Lung (tissue), 11 donors: ENCODE measurements at regions not wholly inside any gene's neighbourhood (a gene's known extent, or its start where the extent isn't known, plus 50 kb on each side); places are given as distances from the start of the nearest gene placed in this dataset.

ENCODE experiments used
- ATAC-seq: fragments of 200-7000 bp; cut with Tn5 transposase; one replicate; pipeline ENCODE4 v1.9.1; 2020; ENCODE audit warnings: moderate number of reproducible peaks; ENCODE audit not compliant: insufficient read depth, low FRiP score
- DNase-seq, 3 donors: peaks; one replicate each; pipeline ENCODE4 v3.0.0-alpha.2; 2013 to 2017
- H3K27ac ChIP-seq, 2 donors: one replicate each; pipeline ENCODE4 v1.5.1; 2013; ENCODE audit warnings: mild to moderate bottlenecking in 2 of 2, moderate library complexity in 2 of 2, control low read depth in 1 of 2, inconsistent platforms in 1 of 2, low read depth in 1 of 2, low read length in 1 of 2
- H3K27me3 ChIP-seq, 3 donors: one replicate each; pipeline ENCODE4 v1.5.1; 2013; ENCODE audit warnings: low read length in 2 of 3; ENCODE audit not compliant: control insufficient read depth in 3 of 3, insufficient read depth in 3 of 3
- H3K36me3 ChIP-seq, 4 donors: one replicate each; pipeline ENCODE4 v1.5.1; 2013; ENCODE audit warnings: low read length in 4 of 4, mild to moderate bottlenecking in 1 of 4, moderate library complexity in 1 of 4; ENCODE audit not compliant: control insufficient read depth in 4 of 4, insufficient read depth in 4 of 4
- H3K4me1 ChIP-seq, 5 donors: one replicate each; pipeline ENCODE4 v1.5.1; 2013; ENCODE audit warnings: low read length in 5 of 5, mild to moderate bottlenecking in 2 of 5, moderate library complexity in 1 of 5; ENCODE audit not compliant: control insufficient read depth in 5 of 5, insufficient read depth in 5 of 5
- H3K4me3 ChIP-seq: one replicate; pipeline ENCODE4 v1.5.1; 2013; ENCODE audit warnings: mild to moderate bottlenecking, control low read depth, moderate library complexity
- H3K9ac ChIP-seq, 2 donors: one replicate each; pipeline ENCODE4 v1.5.1; 2013; ENCODE audit warnings: low read length in 2 of 2, control low read depth in 1 of 2; ENCODE audit not compliant: insufficient read depth in 1 of 2
- H3K9me3 ChIP-seq, 4 donors: one replicate each; pipeline ENCODE4 v1.5.1; 2013; ENCODE audit warnings: low read length in 3 of 4, mild to moderate bottlenecking in 1 of 4, moderate library complexity in 1 of 4; ENCODE audit not compliant: control insufficient read depth in 4 of 4, insufficient read depth in 3 of 4
- WGBS, 2 donors: extraction: QIAGEN DNeasy Blood & Tissue Kit; methylation state at CpG; one replicate each; pipeline ENCODE4 v1.1.7; 2013; 5-methylcytosine and 5-hydroxymethylcytosine counted together
- TF ChIP-seq, protein P1 (sequence below): IDR thresholded peaks from 2 replicates; pipeline ENCODE4 v1.5.1; 2012; ENCODE audit warnings: mild to moderate bottlenecking; ENCODE audit errors: control extremely low read depth, extremely low read depth
- donor health status: control.
- donor health status: control.
- donor health status: Bipolar disorder and iron deficiency.
- donor health status: healthy.
- donor health status: DM: yes; HTN: yes; CAD: no.

DNA sequence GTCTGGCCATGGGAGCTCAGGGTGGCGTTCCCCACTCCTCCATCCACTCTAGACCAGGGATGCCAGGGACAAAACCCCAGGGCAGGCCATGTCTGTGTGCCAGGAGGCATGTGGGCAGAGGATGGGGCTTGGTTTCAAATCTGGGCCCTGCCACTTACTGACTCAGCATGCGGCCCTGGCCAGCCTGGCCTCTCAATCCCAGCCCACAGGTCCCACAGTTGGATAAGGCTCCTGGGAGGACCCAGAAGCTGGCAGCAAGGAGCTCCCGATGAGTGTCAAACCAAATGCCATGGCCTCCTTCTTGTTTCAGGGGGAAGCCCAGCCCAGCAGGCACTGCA lies 1290.4 kb downstream of the BRD1 start:
- Histone ChIP-seq H3K4me3 (no peak overlapping the region), H3K36me3 (no peaks in the 10 kb centered on the region), H3K27me3 (no peaks in the 10 kb centered on the region), H3K9me3 (peaks cover 0 to 3% (median 0%) of the 10 kb centered on the region in 4 donors), H3K9ac (no peak overlapping the region), H3K4me1 (peaks cover 0 to 9% (median 0%) of the 10 kb centered on the region in 5 donors), H3K27ac (no peak overlapping the region)
- DNase-seq: no peak
- TF ChIP-seq, protein P1, sequence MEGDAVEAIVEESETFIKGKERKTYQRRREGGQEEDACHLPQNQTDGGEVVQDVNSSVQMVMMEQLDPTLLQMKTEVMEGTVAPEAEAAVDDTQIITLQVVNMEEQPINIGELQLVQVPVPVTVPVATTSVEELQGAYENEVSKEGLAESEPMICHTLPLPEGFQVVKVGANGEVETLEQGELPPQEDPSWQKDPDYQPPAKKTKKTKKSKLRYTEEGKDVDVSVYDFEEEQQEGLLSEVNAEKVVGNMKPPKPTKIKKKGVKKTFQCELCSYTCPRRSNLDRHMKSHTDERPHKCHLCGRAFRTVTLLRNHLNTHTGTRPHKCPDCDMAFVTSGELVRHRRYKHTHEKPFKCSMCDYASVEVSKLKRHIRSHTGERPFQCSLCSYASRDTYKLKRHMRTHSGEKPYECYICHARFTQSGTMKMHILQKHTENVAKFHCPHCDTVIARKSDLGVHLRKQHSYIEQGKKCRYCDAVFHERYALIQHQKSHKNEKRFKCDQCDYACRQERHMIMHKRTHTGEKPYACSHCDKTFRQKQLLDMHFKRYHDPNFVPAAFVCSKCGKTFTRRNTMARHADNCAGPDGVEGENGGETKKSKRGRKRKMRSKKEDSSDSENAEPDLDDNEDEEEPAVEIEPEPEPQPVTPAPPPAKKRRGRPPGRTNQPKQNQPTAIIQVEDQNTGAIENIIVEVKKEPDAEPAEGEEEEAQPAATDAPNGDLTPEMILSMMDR: no peak
- 82 to 92% methylated on average over 3 of the region's 3 CpGs for WGBS, 2 donors
- no peak for ATAC-seq

GRCh38 chr22:48536541-48537342 lies 1290.9 kb downstream of the BRD1 start:
- 66 to 79% methylated on average over 28 to 30 of the region's 30 CpGs for WGBS, 2 donors
- DNase-seq: peak; percentile 22 to 61 (median 59)
- Histone ChIP-seq H3K36me3 (no peaks in the 10 kb centered on the region), H3K27me3 (no peaks in the 10 kb centered on the region), H3K9me3 (no peaks in the 10 kb centered on the region), H3K4me1 (peaks cover 0 to 9% (median 0%) of the 10 kb centered on the region in 5 donors), H3K27ac (no peak overlapping the region), H3K9ac (no peak overlapping the region), H3K4me3 (no peak overlapping the region)
- ATAC-seq: no peak
- TF ChIP-seq, protein P1: no peak

- ATAC-seq (no peak), DNase-seq (no peak)
- 79 to 89% methylated on average over 39 of the region's 39 CpGs for WGBS, 2 donors
- H3K9ac ChIP-seq: no peak overlapping the region
- no peaks in the 10 kb centered on the region for H3K36me3 ChIP-seq
- no peak overlapping the region for H3K27ac ChIP-seq
- TF ChIP-seq, protein P1: no peak
- H3K4me3 ChIP-seq: no peak overlapping the region
- H3K27me3 ChIP-seq: no peaks in the 10 kb centered on the region
- no peaks in the 10 kb centered on the region for H3K9me3 ChIP-seq
- peaks cover 0 to 9% (median 0%) of the 10 kb centered on the region in 5 donors for H3K4me1 ChIP-seq
These were observed 1291.7 kb downstream of the BRD1 start for GRCh38 chr22:48535868-48536540.
